Body of pancreas (tissue), 4 donors: ENCODE measurements at regions not wholly inside any gene's neighbourhood (a gene's known extent, or its start where the extent isn't known, plus 50 kb on each side); places are given as distances from the start of the nearest gene placed in this dataset.

ENCODE experiments used
- CTCF ChIP-seq, 7 experiments: fragments of 450-650 bp in 4 of 7; fragments of 200-600 bp in 3 of 7; sonication (generic) in 3 of 7; IDR thresholded peaks; one replicate each; pipeline ENCODE4 v1.5.1; 2016 to 2019; ENCODE audit warnings: antibody characterized with exemption in 7 of 7
- POLR2A ChIP-seq, 3 donors: fragments of 450-650 bp; IDR thresholded peaks; one replicate each; pipeline ENCODE4 v1.6.1; 2016; ENCODE audit warnings: antibody characterized with exemption in 3 of 3, mild to moderate bottlenecking in 2 of 3

- TF ChIP-seq CTCF (IDR thresholded peaks at IDR 0.05) (no peak), POLR2A (IDR thresholded peaks at IDR 0.05) (no peak)
Observed at GRCh38 chr6:154656660-154657059, 76.6 kb upstream of the SCAF8 start.
